ENCODE measurements at regions not wholly inside any gene's neighbourhood (a gene's known extent, or its start where the extent isn't known, plus 50 kb on each side); places are given as distances from the start of the nearest gene placed in this dataset.
A peak's percentile ranks its signal among the peaks of the same experiment; 100 is the strongest.

- ChIA-PET POLR2A (no interaction called here), CTCF (interaction anchor here (0.6 to 0.7 kb wide), 2 partner anchors 172 to 186 kb away, joined by 3 read pairs; no protein-coding TSS in a partner anchor)
- DNase-seq, result peak; percentile 22 to 75 (median 52)
- Histone ChIP-seq H3K27ac (ENCODE audit: insufficient read depth in 1 of 2, low read depth in 1 of 2, low read length in 2 of 2, poor library complexity in 1 of 2, severe bottlenecking in 2 of 2) (peak overlapping the region in 1 of 2 experiments; percentile 40), H3K4me3 (ENCODE audit: control insufficient read depth in 1 of 7, extremely low read depth in 1 of 7, insufficient read depth in 4 of 7, low read depth in 2 of 7, low read length in 6 of 7) (peak overlapping the region in 2 of 7 experiments; percentile 16 to 48), H3K4me1 (ENCODE audit: control extremely low read depth in 1 of 4, control insufficient read depth in 4 of 4, insufficient read depth in 4 of 4, low read length in 3 of 4) (peaks cover 0 to 9% (median 0%) of the 10 kb centered on the region in 4 experiments), H3K27me3 (replicated peaks in 2 of 5; ENCODE audit: control insufficient read depth in 4 of 5, insufficient read depth in 5 of 5, low read length in 4 of 5) (no peaks in the 10 kb centered on the region), H3K9me3 (ENCODE audit: control extremely low read depth in 1 of 5, control insufficient read depth in 4 of 5, insufficient read depth in 2 of 5, low read depth in 1 of 5, low read length in 4 of 5) (no peaks in the 10 kb centered on the region), H3K36me3 (ENCODE audit: control insufficient read depth in 4 of 4, insufficient read depth in 4 of 4, low read length in 3 of 4) (no peaks in the 10 kb centered on the region)
- no CpG with 5 or more reads among the region's 4 CpGs for WGBS (ENCODE audit: insufficient coverage)
These were observed 1587.1 kb downstream of the PCDH9 start for GRCh38 chr13:65642996-65643395.

DNA sequence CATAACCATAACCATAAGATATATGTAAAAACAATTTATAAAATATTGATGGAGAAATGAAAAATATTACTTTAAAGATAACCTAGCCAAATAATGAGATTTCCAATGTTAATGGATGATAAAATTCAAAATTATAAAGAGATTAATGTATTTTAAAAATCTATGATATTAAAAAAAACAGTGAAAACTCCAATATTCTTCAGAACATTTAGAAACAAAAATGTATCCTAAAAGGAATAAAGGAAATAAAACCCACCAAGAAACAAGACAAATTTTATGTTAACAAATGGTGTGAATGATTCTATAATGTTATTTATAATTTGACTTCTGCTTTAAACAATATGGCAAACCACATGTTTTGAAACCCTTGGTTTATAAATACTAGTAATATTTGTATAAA is 1587.8 kb downstream of the PCDH9 start:
- Histone ChIP-seq H3K36me3 (ENCODE audit: control insufficient read depth in 4 of 4, insufficient read depth in 4 of 4, low read length in 3 of 4) (no peaks in the 10 kb centered on the region), H3K27me3 (replicated peaks in 2 of 5; ENCODE audit: control insufficient read depth in 4 of 5, insufficient read depth in 5 of 5, low read length in 4 of 5) (no peaks in the 10 kb centered on the region), H3K9me3 (ENCODE audit: control extremely low read depth in 1 of 5, control insufficient read depth in 4 of 5, insufficient read depth in 2 of 5, low read depth in 1 of 5, low read length in 4 of 5) (no peaks in the 10 kb centered on the region), H3K4me3 (ENCODE audit: control insufficient read depth in 1 of 7, extremely low read depth in 1 of 7, insufficient read depth in 4 of 7, low read depth in 2 of 7, low read length in 6 of 7) (no peak overlapping the region), H3K4me1 (ENCODE audit: control extremely low read depth in 1 of 4, control insufficient read depth in 4 of 4, insufficient read depth in 4 of 4, low read length in 3 of 4) (peaks cover 0 to 9% (median 0%) of the 10 kb centered on the region in 4 experiments), H3K27ac (ENCODE audit: insufficient read depth in 1 of 2, low read depth in 1 of 2, low read length in 2 of 2, poor library complexity in 1 of 2, severe bottlenecking in 2 of 2) (peak overlapping the region in 1 of 2 experiments; percentile 40)
- ChIA-PET CTCF (no interaction called here), POLR2A (no interaction called here)
- DNase-seq, result no peak

- Histone ChIP-seq H3K36me3 (ENCODE audit: control insufficient read depth in 4 of 4, insufficient read depth in 4 of 4, low read length in 3 of 4) (no peaks in the 10 kb centered on the region), H3K27me3 (replicated peaks in 2 of 5; ENCODE audit: control insufficient read depth in 4 of 5, insufficient read depth in 5 of 5, low read length in 4 of 5) (no peaks in the 10 kb centered on the region), H3K4me3 (ENCODE audit: control insufficient read depth in 1 of 7, extremely low read depth in 1 of 7, insufficient read depth in 4 of 7, low read depth in 2 of 7, low read length in 6 of 7) (no peak overlapping the region), H3K9me3 (ENCODE audit: control extremely low read depth in 1 of 5, control insufficient read depth in 4 of 5, insufficient read depth in 2 of 5, low read depth in 1 of 5, low read length in 4 of 5) (no peaks in the 10 kb centered on the region), H3K4me1 (ENCODE audit: control extremely low read depth in 1 of 4, control insufficient read depth in 4 of 4, insufficient read depth in 4 of 4, low read length in 3 of 4) (peaks cover 0 to 11% (median 0%) of the 10 kb centered on the region in 4 experiments), H3K27ac (ENCODE audit: insufficient read depth in 1 of 2, low read depth in 1 of 2, low read length in 2 of 2, poor library complexity in 1 of 2, severe bottlenecking in 2 of 2) (no peak overlapping the region)
- CTCF ChIA-PET, result interaction anchor here (1.1 to 1.6 kb wide), 3 partner anchors 15 to 1108 kb away, joined by 4 to 7 read pairs (median 5); no protein-coding TSS in a partner anchor
- POLR2A ChIA-PET, result interaction anchor here (0.5 kb wide), 1 partner anchor 1587 kb away, joined by 3 read pairs; no protein-coding TSS in a partner anchor
- WGBS (ENCODE audit: insufficient coverage), result 50% methylated on average over 2 of the region's 2 CpGs
- DNase-seq, result peak; percentile 38 to 68 (median 58)
These were observed 1591.5 kb downstream of the PCDH9 start for GRCh38 chr13:65638572-65639168.

GRCh38 chr13:65633806-65634205 is 1596.3 kb downstream of the PCDH9 start:
- no peaks in the 10 kb centered on the region for H3K9me3 ChIP-seq (ENCODE audit: control extremely low read depth in 1 of 5, control insufficient read depth in 4 of 5, insufficient read depth in 2 of 5, low read depth in 1 of 5, low read length in 4 of 5)
- POLR2A ChIA-PET, result no interaction called here
- H3K27ac ChIP-seq (ENCODE audit: insufficient read depth in 1 of 2, low read depth in 1 of 2, low read length in 2 of 2, poor library complexity in 1 of 2, severe bottlenecking in 2 of 2), result no peak overlapping the region
- WGBS (ENCODE audit: insufficient coverage), result no CpG with 5 or more reads among the region's 1 CpG
- DNase-seq, result no peak
- CTCF ChIA-PET, result no interaction called here
- H3K36me3 ChIP-seq (ENCODE audit: control insufficient read depth in 4 of 4, insufficient read depth in 4 of 4, low read length in 3 of 4), result no peaks in the 10 kb centered on the region
- peaks cover 0 to 3% (median 0%) of the 10 kb centered on the region in 4 experiments for H3K4me1 ChIP-seq (ENCODE audit: control extremely low read depth in 1 of 4, control insufficient read depth in 4 of 4, insufficient read depth in 4 of 4, low read length in 3 of 4)
- H3K4me3 ChIP-seq (ENCODE audit: control insufficient read depth in 1 of 7, extremely low read depth in 1 of 7, insufficient read depth in 4 of 7, low read depth in 2 of 7, low read length in 6 of 7), result no peak overlapping the region
- no peaks in the 10 kb centered on the region for H3K27me3 ChIP-seq (replicated peaks in 2 of 5; ENCODE audit: control insufficient read depth in 4 of 5, insufficient read depth in 5 of 5, low read length in 4 of 5)

DNA sequence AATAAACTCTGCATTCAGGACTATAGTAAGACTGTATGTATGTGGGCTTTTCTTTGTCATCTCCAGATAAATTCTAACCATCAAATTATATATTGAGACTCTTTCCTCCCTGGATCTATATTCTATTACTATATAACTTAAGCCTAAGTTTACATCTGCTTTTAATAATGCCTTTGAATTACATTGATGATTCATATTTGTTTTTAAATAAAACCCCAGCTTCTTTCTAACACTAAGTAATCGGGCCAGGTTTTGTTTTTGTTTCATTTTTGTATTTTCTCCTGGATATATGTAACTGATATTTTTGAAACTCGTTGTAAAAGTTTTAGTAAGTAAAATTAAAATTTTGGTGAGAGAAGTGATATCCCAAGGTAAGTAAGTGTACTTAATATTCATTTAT is 1599.1 kb downstream of the PCDH9 start:
- Histone ChIP-seq H3K9me3 (ENCODE audit: control extremely low read depth in 1 of 5, control insufficient read depth in 4 of 5, insufficient read depth in 2 of 5, low read depth in 1 of 5, low read length in 4 of 5) (no peaks in the 10 kb centered on the region), H3K4me3 (ENCODE audit: control insufficient read depth in 1 of 7, extremely low read depth in 1 of 7, insufficient read depth in 4 of 7, low read depth in 2 of 7, low read length in 6 of 7) (no peak overlapping the region), H3K4me1 (ENCODE audit: control extremely low read depth in 1 of 4, control insufficient read depth in 4 of 4, insufficient read depth in 4 of 4, low read length in 3 of 4) (peaks cover 0 to under 1% (median 0%) of the 10 kb centered on the region in 4 experiments), H3K36me3 (ENCODE audit: control insufficient read depth in 4 of 4, insufficient read depth in 4 of 4, low read length in 3 of 4) (no peaks in the 10 kb centered on the region), H3K27ac (ENCODE audit: insufficient read depth in 1 of 2, low read depth in 1 of 2, low read length in 2 of 2, poor library complexity in 1 of 2, severe bottlenecking in 2 of 2) (no peak overlapping the region), H3K27me3 (replicated peaks in 2 of 5; ENCODE audit: control insufficient read depth in 4 of 5, insufficient read depth in 5 of 5, low read length in 4 of 5) (no peaks in the 10 kb centered on the region)
- POLR2A ChIA-PET, result no interaction called here
- no peak for DNase-seq
- CTCF ChIA-PET, result no interaction called here
- WGBS (ENCODE audit: insufficient coverage), result no CpG with 5 or more reads among the region's 2 CpGs

DNA sequence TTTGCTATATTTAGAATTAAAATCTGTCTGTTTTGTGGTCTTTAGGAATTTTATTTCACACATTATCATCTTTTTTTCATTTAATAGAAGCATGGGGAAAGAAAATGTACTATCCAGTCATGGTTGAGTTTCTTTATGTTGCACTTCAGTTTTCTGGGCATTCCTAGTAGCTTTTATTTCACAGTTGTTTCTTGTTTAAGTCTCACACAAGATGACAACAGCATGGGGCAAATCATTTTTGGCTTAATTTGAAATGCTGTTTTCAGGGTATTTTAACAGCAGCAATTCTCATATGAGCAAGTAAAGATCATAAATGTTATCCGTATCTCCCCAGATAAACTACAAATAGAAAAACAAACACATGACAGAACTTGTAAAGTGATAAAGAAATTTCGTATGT is 1600.2 kb downstream of the PCDH9 start:
- ChIA-PET POLR2A (no interaction called here), CTCF (interaction anchor here (1.0 kb wide), 1 partner anchor 1143 kb away, joined by 3 read pairs; no protein-coding TSS in a partner anchor)
- Histone ChIP-seq H3K4me1 (ENCODE audit: control extremely low read depth in 1 of 4, control insufficient read depth in 4 of 4, insufficient read depth in 4 of 4, low read length in 3 of 4) (no peaks in the 10 kb centered on the region), H3K27ac (ENCODE audit: insufficient read depth in 1 of 2, low read depth in 1 of 2, low read length in 2 of 2, poor library complexity in 1 of 2, severe bottlenecking in 2 of 2) (no peak overlapping the region), H3K9me3 (ENCODE audit: control extremely low read depth in 1 of 5, control insufficient read depth in 4 of 5, insufficient read depth in 2 of 5, low read depth in 1 of 5, low read length in 4 of 5) (no peaks in the 10 kb centered on the region), H3K36me3 (ENCODE audit: control insufficient read depth in 4 of 4, insufficient read depth in 4 of 4, low read length in 3 of 4) (no peaks in the 10 kb centered on the region), H3K4me3 (ENCODE audit: control insufficient read depth in 1 of 7, extremely low read depth in 1 of 7, insufficient read depth in 4 of 7, low read depth in 2 of 7, low read length in 6 of 7) (no peak overlapping the region), H3K27me3 (replicated peaks in 2 of 5; ENCODE audit: control insufficient read depth in 4 of 5, insufficient read depth in 5 of 5, low read length in 4 of 5) (no peaks in the 10 kb centered on the region)
- WGBS (ENCODE audit: insufficient coverage), result no CpG with 5 or more reads among the region's 2 CpGs
- DNase-seq, result no peak

DNA sequence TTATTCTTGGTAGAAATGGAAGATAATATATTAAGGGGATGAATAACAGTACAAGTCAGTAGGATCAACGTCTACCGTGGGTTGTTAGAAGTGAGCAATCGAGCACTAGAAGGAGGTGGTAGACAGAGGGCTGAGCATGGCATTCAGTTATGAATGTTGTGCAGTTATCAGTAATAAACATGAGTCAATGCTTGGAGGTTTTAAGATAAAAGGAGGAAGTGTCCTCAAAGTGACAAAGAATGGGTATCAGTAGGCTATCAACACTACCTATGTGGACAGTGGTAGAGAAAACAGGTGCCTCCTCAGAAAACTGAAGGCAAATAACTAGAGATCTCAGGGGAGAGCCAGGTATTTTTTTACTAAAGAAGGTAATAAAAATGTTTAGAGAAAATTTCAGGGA is 1607.0 kb downstream of the PCDH9 start:
- 90% methylated on average over 3 of the region's 3 CpGs for WGBS (ENCODE audit: insufficient coverage)

More for the DNA sequence above, 1607.0 kb downstream of the PCDH9 start:
- Histone ChIP-seq H3K4me3 (ENCODE audit: control insufficient read depth in 1 of 7, extremely low read depth in 1 of 7, insufficient read depth in 4 of 7, low read depth in 2 of 7, low read length in 6 of 7) (no peak overlapping the region), H3K36me3 (ENCODE audit: control insufficient read depth in 4 of 4, insufficient read depth in 4 of 4, low read length in 3 of 4) (no peaks in the 10 kb centered on the region), H3K27ac (ENCODE audit: insufficient read depth in 1 of 2, low read depth in 1 of 2, low read length in 2 of 2, poor library complexity in 1 of 2, severe bottlenecking in 2 of 2) (no peak overlapping the region), H3K27me3 (replicated peaks in 2 of 5; ENCODE audit: control insufficient read depth in 4 of 5, insufficient read depth in 5 of 5, low read length in 4 of 5) (no peaks in the 10 kb centered on the region), H3K9me3 (ENCODE audit: control extremely low read depth in 1 of 5, control insufficient read depth in 4 of 5, insufficient read depth in 2 of 5, low read depth in 1 of 5, low read length in 4 of 5) (no peaks in the 10 kb centered on the region), H3K4me1 (ENCODE audit: control extremely low read depth in 1 of 4, control insufficient read depth in 4 of 4, insufficient read depth in 4 of 4, low read length in 3 of 4) (no peaks in the 10 kb centered on the region)
- POLR2A ChIA-PET, result no interaction called here
- CTCF ChIA-PET, result no interaction called here
- DNase-seq, result peak in 2 of 3 donors; percentile 3 to 6
